ENCODE measurements at regions not wholly inside any gene's neighbourhood (a gene's known extent, or its start where the extent isn't known, plus 50 kb on each side); places are given as distances from the start of the nearest gene placed in this dataset.

GRCh38 chr1:164446020-164446419 lies 113.0 kb upstream of the PBX1 start:
- TF ChIP-seq EZH2 (IDR thresholded peaks at IDR 0.05; ENCODE audit: insufficient read depth, low read length) (no peak), CTCF (IDR thresholded peaks at IDR 0.05; ENCODE audit: insufficient read depth, low read depth, low read length) (no peak)

Measured in astrocyte (in vitro differentiated cells and primary cell).